Astrocyte (in vitro differentiated cells and primary cell): ENCODE measurements at regions not wholly inside any gene's neighbourhood (a gene's known extent, or its start where the extent isn't known, plus 50 kb on each side); places are given as distances from the start of the nearest gene placed in this dataset.

ENCODE experiments used
- EZH2 ChIP-seq: IDR thresholded peaks from 2 replicates; pipeline ENCODE4 v1.6.1; 2012; ENCODE audit warnings: mild to moderate bottlenecking, low read length, inconsistent platforms; ENCODE audit not compliant: insufficient read depth
- TF ChIP-seq, protein P1 (sequence below): IDR thresholded peaks from 2 replicates; pipeline ENCODE4 v1.5.1; 2011; ENCODE audit warnings: low read depth, mild to moderate bottlenecking, inconsistent platforms, low read length, moderate library complexity; ENCODE audit not compliant: insufficient read depth

DNA sequence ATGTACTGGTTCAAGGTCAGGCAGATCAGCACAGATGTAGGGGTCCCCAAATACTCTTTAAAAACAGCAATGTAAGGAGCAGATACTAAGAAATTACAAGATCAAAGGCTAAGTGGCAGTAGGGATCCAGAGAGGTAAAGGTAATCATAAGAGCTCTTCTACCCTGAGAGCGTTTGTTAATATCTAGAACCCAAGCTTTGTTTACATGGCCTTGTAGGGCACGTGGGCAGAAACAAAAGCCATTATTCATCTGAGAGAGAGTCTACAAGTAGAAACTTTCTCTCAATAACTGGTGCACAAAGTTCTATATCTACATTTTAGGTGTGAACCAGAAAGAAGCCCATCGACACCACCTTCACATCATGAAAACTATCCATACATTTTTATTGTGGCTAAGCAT lies 225.6 kb upstream of the PCDH10 start:
- TF ChIP-seq, protein P1, sequence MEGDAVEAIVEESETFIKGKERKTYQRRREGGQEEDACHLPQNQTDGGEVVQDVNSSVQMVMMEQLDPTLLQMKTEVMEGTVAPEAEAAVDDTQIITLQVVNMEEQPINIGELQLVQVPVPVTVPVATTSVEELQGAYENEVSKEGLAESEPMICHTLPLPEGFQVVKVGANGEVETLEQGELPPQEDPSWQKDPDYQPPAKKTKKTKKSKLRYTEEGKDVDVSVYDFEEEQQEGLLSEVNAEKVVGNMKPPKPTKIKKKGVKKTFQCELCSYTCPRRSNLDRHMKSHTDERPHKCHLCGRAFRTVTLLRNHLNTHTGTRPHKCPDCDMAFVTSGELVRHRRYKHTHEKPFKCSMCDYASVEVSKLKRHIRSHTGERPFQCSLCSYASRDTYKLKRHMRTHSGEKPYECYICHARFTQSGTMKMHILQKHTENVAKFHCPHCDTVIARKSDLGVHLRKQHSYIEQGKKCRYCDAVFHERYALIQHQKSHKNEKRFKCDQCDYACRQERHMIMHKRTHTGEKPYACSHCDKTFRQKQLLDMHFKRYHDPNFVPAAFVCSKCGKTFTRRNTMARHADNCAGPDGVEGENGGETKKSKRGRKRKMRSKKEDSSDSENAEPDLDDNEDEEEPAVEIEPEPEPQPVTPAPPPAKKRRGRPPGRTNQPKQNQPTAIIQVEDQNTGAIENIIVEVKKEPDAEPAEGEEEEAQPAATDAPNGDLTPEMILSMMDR = no peak
- no peak for TF ChIP-seq EZH2
